CD4-positive, alpha-beta T cell treated with Interleukin-2 at 100 ng/mL for 4 hours (primary cell): ENCODE measurements at regions not wholly inside any gene's neighbourhood (a gene's known extent, or its start where the extent isn't known, plus 50 kb on each side); places are given as distances from the start of the nearest gene placed in this dataset.

Experiments
- DNase-seq: peaks from one replicate; pipeline ENCODE4 v3.0.0-alpha.2; 2020; ENCODE audit warnings: low spot score

GRCh38 chr10:47077941-47078340 is 166.7 kb downstream of the PTPN20 start:
- no peak for DNase-seq

- DNase-seq: no peak
These were observed 167.4 kb downstream of the PTPN20 start for GRCh38 chr10:47078393-47079203.

- DNase-seq: no peak
These were observed 168.0 kb downstream of the PTPN20 start for GRCh38 chr10:47079204-47079580.

GRCh38 chr10:47081264-47081663 is 170.0 kb downstream of the PTPN20 start:
- DNase-seq: no peak

- DNase-seq: no peak
These were observed 171.0 kb downstream of the PTPN20 start for GRCh38 chr10:47082055-47082784.

GRCh38 chr10:47087667-47088066 is 176.4 kb downstream of the PTPN20 start:
- DNase-seq: no peak

- no peak for DNase-seq
These were observed 177.6 kb downstream of the PTPN20 start for GRCh38 chr10:47088656-47089354.

- no peak for DNase-seq
These were observed 178.8 kb downstream of the PTPN20 start for GRCh38 chr10:47090042-47090441.

GRCh38 chr10:47090903-47091302 is 179.7 kb downstream of the PTPN20 start:
- no peak for DNase-seq

- no peak for DNase-seq
These were observed 180.2 kb downstream of the PTPN20 start for GRCh38 chr10:47091421-47091820.

- DNase-seq: no peak
These were observed 181.1 kb downstream of the PTPN20 start for GRCh38 chr10:47092376-47092775.

GRCh38 chr10:47092831-47093230 is 181.6 kb downstream of the PTPN20 start:
- DNase-seq: no peak

GRCh38 chr10:47094126-47094525 is 182.9 kb downstream of the PTPN20 start:
- DNase-seq: no peak

GRCh38 chr10:47094636-47095035 is 183.4 kb downstream of the PTPN20 start:
- no peak for DNase-seq

- no peak for DNase-seq
These were observed 184.0 kb downstream of the PTPN20 start for GRCh38 chr10:47095211-47095610.

- DNase-seq: no peak
These were observed 184.8 kb downstream of the PTPN20 start for GRCh38 chr10:47095848-47096612.

- no peak for DNase-seq
These were observed 187.0 kb downstream of the PTPN20 start for GRCh38 chr10:47098238-47098637.

GRCh38 chr10:47098964-47099363 is 187.7 kb downstream of the PTPN20 start:
- no peak for DNase-seq

GRCh38 chr10:47099474-47099873 is 188.2 kb downstream of the PTPN20 start:
- no peak for DNase-seq

- DNase-seq: no peak
These were observed 190.0 kb downstream of the PTPN20 start for GRCh38 chr10:47101196-47101595.

- DNase-seq: no peak
These were observed 190.6 kb downstream of the PTPN20 start for GRCh38 chr10:47101807-47102206.

- DNase-seq: no peak
These were observed 192.9 kb downstream of the PTPN20 start for GRCh38 chr10:47104151-47104605.
